ENCODE measurements at regions not wholly inside any gene's neighbourhood (a gene's known extent, or its start where the extent isn't known, plus 50 kb on each side); places are given as distances from the start of the nearest gene placed in this dataset.

DNA sequence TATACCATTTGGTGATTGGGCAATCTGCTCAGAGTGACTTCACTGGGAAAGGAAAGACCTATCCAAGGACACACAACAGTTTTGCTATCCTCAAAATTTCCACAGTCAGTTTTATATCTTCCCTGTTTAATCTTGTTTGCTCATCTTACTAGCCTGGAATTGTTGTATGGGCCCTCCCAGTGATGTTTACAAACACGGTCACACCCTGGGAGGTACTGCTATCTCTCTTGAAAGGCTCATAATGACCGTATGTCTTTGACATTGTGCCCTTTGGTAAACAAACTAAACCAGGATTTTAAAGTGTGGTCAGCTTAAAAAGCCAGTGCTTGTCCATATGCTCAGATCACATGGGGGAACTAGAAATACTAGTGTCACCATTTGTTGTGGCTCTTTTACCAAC lies 277.0 kb downstream of the CDH2 start:
- H3K27ac Mint-ChIP-seq = no peak overlapping the region
- H3K4me1 Mint-ChIP-seq = no peaks in the 10 kb centered on the region
- H3K4me3 Mint-ChIP-seq = no peak overlapping the region
- no peaks in the 10 kb centered on the region for H3K36me3 Mint-ChIP-seq
- peaks cover 0 to 2% (median 0%) of the 10 kb centered on the region in 3 donors for H3K27me3 Mint-ChIP-seq (ENCODE audit: low read depth in 3 of 3)
- no peak for DNase-seq
- H3K9me3 Mint-ChIP-seq = peaks cover 4 to 39% (median 13%) of the 10 kb centered on the region in 6 donors

DNA sequence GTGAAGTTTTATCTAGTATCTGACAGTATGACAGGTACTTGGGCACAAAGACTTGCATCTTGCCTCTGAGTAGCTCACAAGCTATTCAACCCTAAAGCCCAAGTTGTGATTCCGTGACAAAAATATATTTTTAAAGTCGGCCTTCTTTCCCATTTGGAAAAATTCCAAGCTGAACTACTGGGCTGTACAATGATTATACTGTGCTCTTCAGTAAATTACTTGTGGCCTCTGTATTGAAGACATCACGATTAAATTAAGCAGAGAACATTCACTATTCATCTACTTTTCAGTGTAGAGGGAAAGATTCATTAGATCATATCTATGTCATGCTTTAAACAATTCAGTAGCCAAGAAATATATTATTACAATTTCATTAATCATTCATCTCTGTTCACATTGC lies 282.2 kb downstream of the CDH2 start:
- no peak overlapping the region for H3K4me3 Mint-ChIP-seq
- H3K27ac Mint-ChIP-seq = no peak overlapping the region
- peaks cover 0 to 2% (median 0%) of the 10 kb centered on the region in 3 donors for H3K27me3 Mint-ChIP-seq (ENCODE audit: low read depth in 3 of 3)
- H3K36me3 Mint-ChIP-seq = no peaks in the 10 kb centered on the region
- H3K9me3 Mint-ChIP-seq = peaks cover 0 to 21% (median 4%) of the 10 kb centered on the region in 6 donors
- no peak for DNase-seq
- H3K4me1 Mint-ChIP-seq = no peaks in the 10 kb centered on the region

DNA sequence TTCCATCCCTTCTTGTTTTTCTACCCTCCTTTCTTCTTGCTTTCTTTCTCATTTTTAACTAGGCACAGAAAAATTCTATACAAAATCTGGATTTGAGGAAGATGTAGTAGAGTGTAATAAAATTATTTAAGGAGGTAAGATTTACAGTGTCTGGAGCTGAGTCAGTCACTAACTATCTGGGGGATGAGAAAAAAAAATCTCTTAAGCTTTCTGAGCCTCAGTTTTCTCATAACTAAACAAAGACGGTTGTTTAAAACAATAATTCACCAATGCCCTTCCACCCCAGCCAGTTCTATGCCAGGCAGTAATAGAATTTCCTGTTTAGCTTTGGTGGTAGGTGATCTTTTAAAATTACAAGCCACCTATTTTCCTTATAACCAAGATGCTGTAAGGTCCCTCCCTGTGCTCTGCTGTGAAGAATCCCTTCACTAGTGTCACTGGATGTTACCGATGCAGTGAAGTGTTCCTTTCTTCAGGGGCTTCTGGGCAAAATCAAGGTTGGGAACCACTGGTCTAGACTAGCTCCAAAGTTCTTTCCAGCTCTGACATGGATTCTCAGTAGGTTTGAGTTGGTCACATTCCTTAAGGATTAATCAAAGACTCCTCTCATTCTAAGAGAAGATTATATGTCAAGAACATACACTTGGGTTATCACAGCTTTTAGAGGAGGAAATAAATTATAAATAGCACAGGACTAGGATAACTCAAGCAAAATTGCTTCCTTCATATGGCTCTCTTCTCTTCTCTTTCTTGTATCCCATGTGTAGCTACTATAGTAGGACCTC lies 289.0 kb downstream of the CDH2 start:
- DNase-seq = no peak
- Mint-ChIP-seq H3K27ac (no peak overlapping the region), H3K4me3 (no peak overlapping the region), H3K36me3 (no peaks in the 10 kb centered on the region), H3K4me1 (no peaks in the 10 kb centered on the region), H3K9me3 (peaks cover 0 to 14% (median 3%) of the 10 kb centered on the region in 6 donors), H3K27me3 (ENCODE audit: low read depth in 3 of 3) (no peaks in the 10 kb centered on the region)

DNA sequence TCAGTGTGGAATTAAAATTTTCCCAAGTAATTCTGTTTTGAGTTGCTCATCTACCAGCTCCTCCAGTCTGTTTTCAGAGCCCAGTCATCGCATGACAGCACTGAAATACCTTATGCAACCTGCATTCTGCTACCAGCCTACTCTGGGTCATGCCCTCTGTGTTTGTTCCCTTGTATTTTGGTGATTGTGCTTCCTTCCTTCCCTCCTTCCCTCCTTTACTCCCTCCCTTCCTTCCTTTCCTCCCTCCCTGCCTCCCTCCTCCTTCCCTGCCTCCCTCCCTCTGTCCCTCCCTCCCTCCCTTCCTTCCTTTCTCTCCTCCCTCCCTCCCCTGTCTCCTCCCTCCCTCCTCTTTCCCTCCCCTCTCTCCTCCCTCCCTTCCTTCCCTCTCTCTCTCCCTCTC lies 289.6 kb downstream of the CDH2 start:
- H3K4me1 Mint-ChIP-seq = no peaks in the 10 kb centered on the region
- no peak overlapping the region for H3K4me3 Mint-ChIP-seq
- no peak for DNase-seq
- H3K9me3 Mint-ChIP-seq = peaks cover 0 to 14% (median 3%) of the 10 kb centered on the region in 6 donors
- no peak overlapping the region for H3K27ac Mint-ChIP-seq
- no peaks in the 10 kb centered on the region for H3K36me3 Mint-ChIP-seq
- no peaks in the 10 kb centered on the region for H3K27me3 Mint-ChIP-seq (ENCODE audit: low read depth in 3 of 3)

DNA sequence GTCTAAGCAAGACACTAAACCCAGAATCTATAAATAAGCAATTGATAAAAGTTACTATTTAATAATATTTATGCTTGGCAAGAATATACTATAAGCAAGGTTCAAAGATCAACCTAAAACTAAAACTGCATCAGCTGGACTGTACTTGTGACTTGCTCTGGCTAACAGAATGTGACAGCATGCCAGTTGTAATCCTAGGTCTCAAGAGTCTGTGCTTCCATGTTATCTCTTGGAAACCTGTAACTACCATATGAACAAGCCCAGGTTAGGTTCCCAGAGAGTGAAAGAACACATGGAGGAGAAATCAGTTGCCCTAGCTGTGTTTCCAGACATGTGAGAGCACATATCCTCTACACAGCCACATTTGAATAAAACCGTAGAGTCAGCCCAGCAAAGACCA lies 297.4 kb downstream of the CDH2 start:
- no peak overlapping the region for H3K27ac Mint-ChIP-seq
- H3K9me3 Mint-ChIP-seq = peaks cover 0 to 22% (median 6%) of the 10 kb centered on the region in 6 donors
- no peak for DNase-seq
- H3K36me3 Mint-ChIP-seq = no peaks in the 10 kb centered on the region
- no peaks in the 10 kb centered on the region for H3K27me3 Mint-ChIP-seq (ENCODE audit: low read depth in 3 of 3)
- no peaks in the 10 kb centered on the region for H3K4me1 Mint-ChIP-seq
- H3K4me3 Mint-ChIP-seq = no peak overlapping the region

DNA sequence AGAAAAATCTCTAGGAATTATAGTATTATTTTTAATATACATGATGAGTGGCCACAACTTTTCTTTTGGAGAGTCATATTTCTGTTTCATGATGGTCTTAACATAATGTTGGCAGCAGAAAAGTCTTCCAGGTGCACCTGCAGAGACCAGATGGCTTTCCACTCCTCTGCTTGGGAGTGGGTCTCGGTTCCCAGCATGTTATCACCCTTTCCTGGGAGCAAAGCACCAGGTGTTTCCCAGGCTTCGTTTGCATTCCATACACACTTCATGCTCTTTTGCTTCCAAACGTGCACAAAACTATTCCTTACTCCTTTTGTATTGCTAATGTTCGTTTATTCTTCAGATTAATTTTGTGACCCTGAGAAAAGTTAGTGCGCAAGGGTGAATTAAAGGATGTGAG lies 305.2 kb downstream of the CDH2 start:
- Mint-ChIP-seq H3K9me3 (peaks cover 4 to 10% (median 4%) of the 10 kb centered on the region in 6 donors), H3K36me3 (no peaks in the 10 kb centered on the region), H3K4me3 (no peak overlapping the region), H3K27me3 (ENCODE audit: low read depth in 3 of 3) (no peaks in the 10 kb centered on the region), H3K27ac (no peak overlapping the region), H3K4me1 (no peaks in the 10 kb centered on the region)
- DNase-seq = no peak

DNA sequence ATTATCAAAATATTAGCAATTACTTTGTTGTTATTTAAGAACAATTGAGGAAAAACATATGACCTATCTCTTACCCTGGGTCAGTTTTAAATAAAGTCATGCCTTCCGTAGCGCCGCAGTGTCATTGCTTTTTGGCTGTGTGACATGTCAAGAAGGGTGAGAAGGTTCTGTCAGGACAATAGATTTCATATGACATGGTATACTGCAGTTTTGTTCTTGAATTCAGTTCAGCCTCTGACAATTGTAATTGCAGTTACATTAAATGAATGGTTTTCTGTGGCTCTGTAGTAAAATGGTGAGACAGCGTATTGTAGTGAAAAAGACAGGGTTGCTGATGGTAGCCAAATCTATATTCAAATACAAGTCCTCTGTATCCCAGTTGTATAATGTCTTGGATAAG lies 307.2 kb downstream of the CDH2 start:
- peaks cover 0 to 2% (median 0%) of the 10 kb centered on the region in 3 donors for H3K27me3 Mint-ChIP-seq (ENCODE audit: low read depth in 3 of 3)
- H3K27ac Mint-ChIP-seq = no peak overlapping the region
- no peaks in the 10 kb centered on the region for H3K36me3 Mint-ChIP-seq
- no peaks in the 10 kb centered on the region for H3K4me1 Mint-ChIP-seq
- H3K9me3 Mint-ChIP-seq = peaks cover 4 to 11% (median 5%) of the 10 kb centered on the region in 6 donors
- DNase-seq = no peak
- no peak overlapping the region for H3K4me3 Mint-ChIP-seq

DNA sequence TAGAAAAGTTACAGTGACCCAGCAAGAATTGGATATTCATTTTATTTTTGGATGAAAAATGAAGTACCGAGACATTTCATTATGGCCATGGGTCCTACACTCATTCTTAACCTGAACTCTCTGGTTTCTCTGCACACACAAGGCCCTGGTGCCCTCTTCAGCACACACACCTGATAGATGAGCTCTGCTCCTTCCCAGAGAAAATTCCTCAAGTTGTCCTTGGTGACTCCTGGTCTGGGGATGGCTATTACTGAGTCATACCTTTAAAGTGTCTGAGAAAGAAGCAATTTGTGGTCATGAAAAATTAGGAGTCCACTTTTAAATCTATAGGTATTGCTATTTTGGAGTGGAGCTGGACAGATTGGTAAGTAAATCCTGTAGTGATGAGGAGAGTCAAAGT lies 311.5 kb downstream of the CDH2 start:
- Mint-ChIP-seq H3K4me3 (no peak overlapping the region), H3K4me1 (peaks cover 2 to 7% of the 10 kb centered on the region in 2 donors)

DNA sequence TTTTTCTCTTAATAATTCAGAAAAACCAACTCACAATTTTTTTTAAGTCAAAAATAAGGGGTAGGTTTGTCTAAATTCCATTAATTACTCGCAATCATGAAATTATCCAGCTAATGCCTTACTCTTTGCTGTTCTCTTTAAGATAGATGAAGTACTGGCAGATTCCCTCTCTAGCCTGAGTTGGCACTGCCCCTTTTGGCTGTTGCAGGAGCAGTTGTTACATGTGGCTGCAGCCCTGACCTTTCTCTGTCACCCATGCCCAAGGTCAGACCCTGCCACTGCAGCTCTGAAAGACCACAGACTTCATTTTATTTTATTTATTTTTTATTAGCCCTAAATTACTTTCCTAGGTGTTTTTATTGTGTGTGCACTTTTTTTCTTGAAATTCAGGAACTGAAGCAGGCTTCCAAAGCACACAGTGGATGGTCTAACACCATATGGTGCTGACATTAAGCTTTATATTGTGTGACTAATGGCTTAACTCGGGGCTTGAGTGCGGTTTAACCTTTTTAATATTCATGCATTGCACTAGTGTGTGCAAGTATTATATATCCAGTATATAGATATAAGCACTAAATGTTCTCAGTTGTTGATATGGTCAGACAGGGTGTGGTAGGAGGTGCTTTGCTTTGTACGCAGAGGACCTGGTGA lies 313.0 kb downstream of the CDH2 start:
- no peak for DNase-seq
- Mint-ChIP-seq H3K27me3 (ENCODE audit: low read depth in 3 of 3) (peaks cover 0 to 3% (median 0%) of the 10 kb centered on the region in 3 donors), H3K4me1 (peaks cover 9 to 15% of the 10 kb centered on the region in 2 donors), H3K27ac (no peak overlapping the region), H3K4me3 (no peak overlapping the region), H3K36me3 (no peaks in the 10 kb centered on the region), H3K9me3 (peaks cover 2 to 12% (median 3%) of the 10 kb centered on the region in 6 donors)

More for the DNA sequence above, 311.5 kb downstream of the CDH2 start:
- Mint-ChIP-seq H3K9me3 (peaks cover 2 to 5% (median 3%) of the 10 kb centered on the region in 6 donors), H3K27me3 (ENCODE audit: low read depth in 3 of 3) (peaks cover 0 to 3% (median 0%) of the 10 kb centered on the region in 3 donors), H3K27ac (no peak overlapping the region), H3K36me3 (no peaks in the 10 kb centered on the region)
- DNase-seq = no peak

DNA sequence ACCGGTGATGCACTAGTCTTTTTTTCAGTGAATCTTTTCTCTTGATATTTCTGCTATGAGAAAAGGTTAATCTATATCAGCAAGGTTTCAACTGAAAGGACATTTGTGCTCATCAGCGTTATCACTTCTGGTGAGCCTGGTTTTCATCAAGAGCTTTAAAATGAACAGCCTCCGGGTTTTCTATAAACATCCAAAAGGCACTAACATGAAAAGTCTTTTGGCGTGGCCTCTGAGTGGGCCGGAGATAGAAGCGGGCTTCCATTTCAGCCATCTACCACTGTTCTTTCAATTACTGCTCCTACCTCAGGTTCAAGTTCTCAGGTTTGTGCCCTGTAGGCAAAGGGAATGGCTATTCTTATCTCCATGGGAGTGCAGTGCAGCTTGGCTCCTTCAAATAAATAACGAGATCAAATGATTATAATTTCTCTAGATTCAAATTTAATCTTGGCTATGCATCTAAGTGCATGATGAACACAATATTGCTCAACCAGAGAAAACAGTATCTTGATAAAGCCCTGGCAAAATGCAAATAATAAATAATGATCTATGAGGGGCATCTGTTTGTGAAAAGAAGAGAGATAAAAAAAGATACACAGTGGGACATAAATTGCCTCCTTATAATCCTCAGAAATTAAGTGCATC lies 314.8 kb downstream of the CDH2 start:
- DNase-seq = no peak
- no peak overlapping the region for H3K27ac Mint-ChIP-seq
- H3K36me3 Mint-ChIP-seq = no peaks in the 10 kb centered on the region
- peaks cover 9 to 15% of the 10 kb centered on the region in 2 donors for H3K4me1 Mint-ChIP-seq
- H3K27me3 Mint-ChIP-seq (ENCODE audit: low read depth in 3 of 3) = peaks cover 0 to 3% (median 0%) of the 10 kb centered on the region in 3 donors
- no peak overlapping the region for H3K4me3 Mint-ChIP-seq
- H3K9me3 Mint-ChIP-seq = peaks cover 0 to 12% (median 3%) of the 10 kb centered on the region in 6 donors

DNA sequence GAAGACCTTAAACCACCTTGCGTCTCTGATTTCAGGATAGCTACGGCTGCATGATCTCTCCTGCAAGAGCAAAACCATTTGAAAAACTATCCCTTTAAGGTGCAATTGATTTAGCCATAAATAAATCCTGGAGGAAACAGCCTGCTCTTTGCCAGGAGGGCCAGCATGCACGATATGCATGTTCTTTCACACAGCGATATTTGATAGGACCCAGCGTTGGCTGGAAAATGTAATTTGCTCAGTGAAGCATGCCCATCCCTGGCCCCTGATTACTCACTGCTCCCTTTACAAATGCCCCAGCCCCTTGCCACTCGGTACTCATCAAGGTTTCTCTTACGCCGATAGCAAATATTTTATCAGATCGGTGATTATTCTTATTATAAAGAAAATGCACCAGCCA lies 315.4 kb downstream of the CDH2 start:
- Mint-ChIP-seq H3K36me3 (no peaks in the 10 kb centered on the region), H3K4me3 (no peak overlapping the region), H3K27ac (no peak overlapping the region), H3K27me3 (ENCODE audit: low read depth in 3 of 3) (peaks cover 0 to 3% (median 0%) of the 10 kb centered on the region in 3 donors), H3K9me3 (peaks cover 0 to 6% (median 1%) of the 10 kb centered on the region in 6 donors), H3K4me1 (peaks cover 9 to 15% of the 10 kb centered on the region in 2 donors)
- DNase-seq = no peak

DNA sequence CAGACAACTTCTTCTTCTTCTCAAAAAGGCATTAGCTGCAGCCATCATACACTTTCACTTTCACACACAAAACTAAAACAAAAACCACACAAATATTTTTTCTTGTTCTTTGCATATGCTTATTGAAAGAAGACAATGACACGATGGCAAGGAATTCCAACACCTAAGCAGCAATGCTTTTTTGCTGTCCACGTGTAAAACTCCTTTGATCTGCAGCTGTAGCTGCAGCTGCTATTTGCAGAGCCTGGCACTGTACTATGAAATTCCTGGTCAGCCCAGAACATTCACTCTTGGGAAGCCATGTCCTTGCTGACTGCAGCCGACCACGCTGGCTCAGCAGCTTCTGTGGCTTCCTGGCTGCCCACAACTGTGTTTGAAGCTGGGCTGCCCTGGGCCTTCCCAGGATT lies 316.2 kb downstream of the CDH2 start:
- H3K27me3 Mint-ChIP-seq (ENCODE audit: low read depth in 3 of 3) = peaks cover 0 to 3% (median 0%) of the 10 kb centered on the region in 3 donors

DNA sequence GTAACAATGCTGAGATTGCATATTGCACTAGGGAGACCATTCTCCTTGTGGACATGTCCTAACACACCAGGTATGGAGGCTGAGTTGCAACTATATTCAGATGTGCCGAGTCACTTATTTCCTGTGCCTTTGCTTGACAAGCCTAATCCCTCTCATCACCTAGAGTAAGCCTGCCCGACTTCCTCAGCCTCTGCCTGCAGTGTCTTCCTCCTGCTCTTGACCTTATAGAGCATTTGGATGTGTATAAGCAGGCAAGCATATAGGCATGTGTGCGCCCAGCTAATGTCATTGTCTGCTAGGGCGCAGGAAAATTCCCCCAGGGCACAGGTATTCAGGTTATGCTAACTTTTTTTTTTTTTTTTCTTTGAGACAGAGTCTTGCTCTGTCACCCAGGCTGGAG lies 316.9 kb downstream of the CDH2 start:
- peaks cover 0 to 2% (median 0%) of the 10 kb centered on the region in 3 donors for H3K27me3 Mint-ChIP-seq (ENCODE audit: low read depth in 3 of 3)
- no peak for DNase-seq
- peaks cover 9 to 15% of the 10 kb centered on the region in 2 donors for H3K4me1 Mint-ChIP-seq
- H3K4me3 Mint-ChIP-seq = peak overlapping the region in 1 of 5 donors; percentile 14
- no peak overlapping the region for H3K27ac Mint-ChIP-seq
- no peaks in the 10 kb centered on the region for H3K36me3 Mint-ChIP-seq
- peaks cover 0 to 6% (median 0%) of the 10 kb centered on the region in 6 donors for H3K9me3 Mint-ChIP-seq

More for the DNA sequence above, 316.2 kb downstream of the CDH2 start:
- Mint-ChIP-seq H3K9me3 (peaks cover 0 to 6% (median 1%) of the 10 kb centered on the region in 6 donors), H3K36me3 (no peaks in the 10 kb centered on the region), H3K4me1 (peaks cover 9 to 15% of the 10 kb centered on the region in 2 donors), H3K4me3 (peak overlapping the region in 2 of 5 donors; percentile 50 to 55), H3K27ac (no peak overlapping the region)
- no peak for DNase-seq

DNA sequence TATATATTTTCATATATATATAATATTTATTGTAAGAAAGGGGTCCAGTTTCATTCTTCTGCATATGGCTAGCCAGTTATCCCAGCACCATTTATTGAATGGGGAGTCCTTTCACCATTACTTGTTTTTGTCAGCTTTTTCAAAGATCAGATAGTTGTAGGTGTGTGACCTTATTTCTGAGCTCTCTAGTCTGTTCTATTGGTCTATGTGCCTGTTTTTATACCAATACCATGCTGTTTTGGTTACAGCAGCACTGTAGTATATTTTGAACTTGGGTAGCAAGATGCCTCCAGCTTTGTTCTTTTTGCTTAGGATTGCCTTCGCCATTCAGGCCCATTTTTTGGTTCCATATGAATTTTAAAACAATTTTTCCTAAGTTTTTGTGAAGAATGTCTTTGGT lies 320.1 kb downstream of the CDH2 start:
- H3K36me3 Mint-ChIP-seq = no peaks in the 10 kb centered on the region

More for the DNA sequence above, 320.1 kb downstream of the CDH2 start:
- Mint-ChIP-seq H3K27me3 (ENCODE audit: low read depth in 3 of 3) (no peaks in the 10 kb centered on the region), H3K4me1 (peaks cover 9 to 15% of the 10 kb centered on the region in 2 donors), H3K27ac (no peak overlapping the region), H3K9me3 (peaks cover 0 to 12% (median under 1%) of the 10 kb centered on the region in 6 donors), H3K4me3 (no peak overlapping the region)
- DNase-seq = no peak

Data from immature natural killer cell (primary cell).